Cardiac muscle cell (in vitro differentiated cells and primary cell): ENCODE measurements at regions not wholly inside any gene's neighbourhood (a gene's known extent, or its start where the extent isn't known, plus 50 kb on each side); places are given as distances from the start of the nearest gene placed in this dataset.
A peak's percentile ranks its signal among the peaks of the same experiment; 100 is the strongest.

Experiments
- DNase-seq, 2 donors: peaks; one replicate each; pipeline versions ENCODE4 v3.0.0 to v3.0.0-alpha.2; 2010 to 2017; ENCODE audit warnings: low read depth in 1 of 2, low spot score in 1 of 2
- H3K27ac ChIP-seq: fragments of 200-600 bp; sonication (generic); 2 replicates; pipeline ENCODE4 v1.5.1; 2016
- H3K27me3 ChIP-seq: fragments of 200-600 bp; sonication (generic); 2 replicates; pipeline ENCODE4 v1.6.0; 2016; ENCODE audit warnings: control low read depth
- H3K36me3 ChIP-seq: fragments of 200-600 bp; sonication (generic); 2 replicates; pipeline ENCODE4 v1.5.1; 2016; ENCODE audit warnings: control low read depth
- H3K4me1 ChIP-seq: fragments of 200-600 bp; sonication (generic); 2 replicates; pipeline ENCODE4 v1.8.1; 2017; ENCODE audit warnings: low read depth, mild to moderate bottlenecking, mixed run types
- H3K4me3 ChIP-seq: fragments of 200-600 bp; sonication (generic); 2 replicates; pipeline ENCODE4 v1.5.1; 2016; ENCODE audit warnings: mild to moderate bottlenecking
- H3K9me3 ChIP-seq: fragments of 200-600 bp; sonication (generic); 2 replicates; pipeline ENCODE4 v1.5.1; 2017; ENCODE audit warnings: low read depth, mild to moderate bottlenecking, control low read depth
- TF ChIP-seq, protein P1 (sequence below): IDR thresholded peaks from 2 replicates; pipeline ENCODE4 v1.5.1; 2012; ENCODE audit warnings: low read depth, mild to moderate bottlenecking, low read length

DNA sequence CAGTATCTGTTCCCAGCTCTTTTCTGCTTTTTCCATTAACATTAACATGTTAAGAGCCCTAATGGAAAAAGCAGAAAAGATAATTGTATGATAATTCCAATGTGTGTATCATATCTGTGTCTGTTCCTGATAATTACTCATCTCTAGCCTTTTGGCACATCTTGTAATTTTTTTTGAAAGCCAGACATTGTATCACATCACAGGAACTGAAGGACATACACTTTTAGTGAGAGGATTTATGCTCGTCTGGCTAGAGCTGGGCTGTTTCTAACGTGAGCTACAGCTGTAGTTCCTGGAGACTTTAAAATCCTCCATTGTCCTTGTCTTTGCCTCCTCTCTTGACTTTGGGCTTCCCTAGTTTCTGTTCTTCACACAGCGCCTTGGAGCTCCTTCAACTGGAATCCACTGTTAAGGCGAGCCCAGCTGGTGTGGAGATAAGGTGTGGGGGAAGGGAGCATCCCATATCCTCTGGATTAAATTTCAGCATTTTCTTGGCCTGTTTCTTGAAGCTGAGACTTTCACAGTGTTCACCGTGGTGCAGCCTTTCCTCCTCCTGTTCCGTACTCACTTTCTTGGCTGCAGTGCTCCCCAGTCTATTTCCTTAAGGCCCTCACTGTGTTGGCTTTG, 211.5 kb downstream of the GALR1 start:
- Histone ChIP-seq H3K27ac (no peak overlapping the region), H3K4me3 (no peak overlapping the region), H3K4me1 (no peaks in the 10 kb centered on the region), H3K27me3 (no peaks in the 10 kb centered on the region), H3K36me3 (no peaks in the 10 kb centered on the region), H3K9me3 (no peaks in the 10 kb centered on the region)
- peak in 1 of 2 donors; percentile 71 for DNase-seq
- TF ChIP-seq, protein P1, sequence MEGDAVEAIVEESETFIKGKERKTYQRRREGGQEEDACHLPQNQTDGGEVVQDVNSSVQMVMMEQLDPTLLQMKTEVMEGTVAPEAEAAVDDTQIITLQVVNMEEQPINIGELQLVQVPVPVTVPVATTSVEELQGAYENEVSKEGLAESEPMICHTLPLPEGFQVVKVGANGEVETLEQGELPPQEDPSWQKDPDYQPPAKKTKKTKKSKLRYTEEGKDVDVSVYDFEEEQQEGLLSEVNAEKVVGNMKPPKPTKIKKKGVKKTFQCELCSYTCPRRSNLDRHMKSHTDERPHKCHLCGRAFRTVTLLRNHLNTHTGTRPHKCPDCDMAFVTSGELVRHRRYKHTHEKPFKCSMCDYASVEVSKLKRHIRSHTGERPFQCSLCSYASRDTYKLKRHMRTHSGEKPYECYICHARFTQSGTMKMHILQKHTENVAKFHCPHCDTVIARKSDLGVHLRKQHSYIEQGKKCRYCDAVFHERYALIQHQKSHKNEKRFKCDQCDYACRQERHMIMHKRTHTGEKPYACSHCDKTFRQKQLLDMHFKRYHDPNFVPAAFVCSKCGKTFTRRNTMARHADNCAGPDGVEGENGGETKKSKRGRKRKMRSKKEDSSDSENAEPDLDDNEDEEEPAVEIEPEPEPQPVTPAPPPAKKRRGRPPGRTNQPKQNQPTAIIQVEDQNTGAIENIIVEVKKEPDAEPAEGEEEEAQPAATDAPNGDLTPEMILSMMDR: no peak

DNA sequence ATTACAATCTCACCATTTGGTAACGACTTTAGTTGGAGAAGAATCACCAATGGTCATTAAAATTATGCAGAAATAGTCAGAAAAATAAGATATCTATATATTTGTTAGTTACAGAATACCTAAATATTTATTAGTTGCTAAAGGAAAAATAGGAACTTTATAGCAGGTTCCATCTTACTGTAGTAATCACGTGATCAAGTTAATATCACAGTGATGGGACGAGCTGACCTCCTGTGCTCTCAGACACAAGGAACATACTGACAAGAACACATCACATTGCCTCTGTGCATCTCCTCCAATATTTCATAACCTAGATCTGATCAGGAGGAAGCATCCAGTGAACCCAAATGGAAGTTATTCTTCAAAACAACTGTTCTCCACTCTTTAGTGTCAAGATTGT, 215.3 kb downstream of the GALR1 start:
- no peaks in the 10 kb centered on the region for H3K4me1 ChIP-seq
- no peak overlapping the region for H3K27ac ChIP-seq
- H3K4me3 ChIP-seq: no peak overlapping the region
- no peaks in the 10 kb centered on the region for H3K36me3 ChIP-seq
- no peaks in the 10 kb centered on the region for H3K9me3 ChIP-seq
- no peak for DNase-seq
- TF ChIP-seq, protein P1: no peak
- H3K27me3 ChIP-seq: no peaks in the 10 kb centered on the region

DNA sequence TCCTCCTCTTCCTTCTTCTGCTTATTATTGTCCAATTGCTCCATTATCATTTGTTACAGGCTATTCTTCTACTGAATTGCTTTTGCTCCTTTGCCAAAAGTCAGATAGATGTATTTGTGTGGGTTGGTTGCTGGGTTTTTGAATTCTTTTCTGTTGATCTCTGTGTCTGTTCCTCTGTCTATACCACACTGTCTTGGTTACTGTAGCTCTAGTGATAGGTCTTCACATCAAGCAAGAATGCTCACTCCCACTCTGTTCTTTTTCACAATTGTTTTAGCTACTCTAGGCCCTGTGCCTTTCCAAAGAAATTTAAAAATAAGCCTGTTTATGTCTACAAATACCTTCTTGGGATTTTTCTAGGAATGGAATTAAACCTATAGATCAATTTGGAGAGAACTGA, 217.2 kb downstream of the GALR1 start:
- no peak overlapping the region for H3K4me3 ChIP-seq
- no peak overlapping the region for H3K27ac ChIP-seq
- no peaks in the 10 kb centered on the region for H3K9me3 ChIP-seq
- no peaks in the 10 kb centered on the region for H3K27me3 ChIP-seq
- TF ChIP-seq, protein P1: no peak
- no peaks in the 10 kb centered on the region for H3K4me1 ChIP-seq
- H3K36me3 ChIP-seq: no peaks in the 10 kb centered on the region
- DNase-seq: peak in 1 of 2 donors; percentile 3

DNA sequence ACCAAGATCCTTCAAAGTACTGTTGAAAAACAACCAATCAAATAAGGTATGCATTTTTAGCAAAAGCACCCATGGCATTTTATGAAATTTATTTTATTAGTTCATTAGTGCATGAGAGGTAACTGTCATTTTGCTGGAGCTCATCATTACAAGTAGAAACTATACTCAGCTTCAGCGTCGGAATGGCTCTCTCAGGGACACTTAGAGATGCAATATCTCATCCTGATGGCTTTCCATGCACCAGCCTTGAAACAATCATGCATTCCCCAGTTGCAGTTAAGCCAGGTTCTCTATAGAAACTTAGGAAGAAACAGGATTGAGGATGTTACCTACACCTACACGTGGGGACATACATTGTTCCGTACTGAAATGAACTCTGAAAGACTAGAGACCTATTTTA, 219.5 kb downstream of the GALR1 start:
- H3K9me3 ChIP-seq: no peaks in the 10 kb centered on the region
- no peak overlapping the region for H3K4me3 ChIP-seq
- no peaks in the 10 kb centered on the region for H3K36me3 ChIP-seq
- no peak for DNase-seq
- TF ChIP-seq, protein P1: no peak
- H3K27me3 ChIP-seq: no peaks in the 10 kb centered on the region
- H3K4me1 ChIP-seq: no peaks in the 10 kb centered on the region
- no peak overlapping the region for H3K27ac ChIP-seq

DNA sequence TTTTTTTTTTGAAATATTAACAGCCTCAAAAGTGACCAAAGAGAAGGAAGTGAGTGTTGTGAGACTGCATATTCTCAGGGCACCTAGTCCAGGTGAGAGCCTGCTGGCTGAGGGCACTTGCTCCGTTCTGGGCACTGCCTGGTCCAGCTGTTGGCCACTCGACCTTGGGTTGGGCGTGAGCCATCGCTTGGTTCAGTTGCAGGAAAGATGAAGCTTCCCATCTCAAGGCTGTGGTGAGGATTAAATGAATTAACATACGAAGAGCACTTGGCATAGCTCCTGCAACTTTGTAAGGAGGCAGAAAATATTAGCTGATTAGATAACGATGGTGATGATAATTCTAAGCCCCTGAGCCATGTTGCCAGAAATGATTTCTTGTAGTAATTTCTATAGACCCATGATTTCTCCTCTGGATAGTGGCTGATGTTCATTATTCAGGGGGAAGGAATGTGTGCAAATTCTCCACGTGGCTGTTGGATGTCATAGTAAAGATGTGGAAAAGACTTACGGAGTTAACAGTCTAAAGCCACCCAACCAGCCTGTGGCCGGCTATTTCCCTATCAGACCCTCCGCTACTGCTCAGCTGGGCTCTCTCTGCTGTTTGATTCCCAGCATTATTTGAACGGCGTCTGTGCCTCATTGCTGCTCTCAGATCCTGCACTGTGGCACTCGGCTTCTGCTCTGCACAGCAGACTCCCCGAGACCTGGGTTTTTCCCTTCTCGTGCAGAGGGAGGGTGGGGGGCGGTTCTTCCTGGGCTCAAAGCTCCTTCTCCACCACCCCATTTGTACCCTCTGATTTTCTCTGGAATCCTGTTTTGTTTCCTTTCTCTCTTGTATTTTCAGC, 221.1 kb downstream of the GALR1 start:
- Histone ChIP-seq H3K4me3 (no peak overlapping the region), H3K36me3 (no peaks in the 10 kb centered on the region), H3K9me3 (no peaks in the 10 kb centered on the region), H3K27me3 (no peaks in the 10 kb centered on the region), H3K27ac (no peak overlapping the region), H3K4me1 (no peaks in the 10 kb centered on the region)
- TF ChIP-seq, protein P1: no peak
- DNase-seq: peak in 1 of 2 donors; percentile 54
